LNCaP clone FGC (cell line): ENCODE measurements at regions not wholly inside any gene's neighbourhood (a gene's known extent, or its start where the extent isn't known, plus 50 kb on each side); places are given as distances from the start of the nearest gene placed in this dataset.
A peak's percentile ranks its signal among the peaks of the same experiment; 100 is the strongest.

Experiments
- DNase-seq: peaks from one replicate; pipeline ENCODE4 v3.0.0-alpha.2; 2011; ENCODE audit warnings: low read depth
- H3K4me3 ChIP-seq: 2 replicates; pipeline ENCODE4 v1.5.1; 2011; ENCODE audit warnings: mild to moderate bottlenecking, low read depth, low read length, control low read depth
- CTCF ChIP-seq: IDR thresholded peaks from 2 replicates; pipeline ENCODE4 v1.5.1; 2012; ENCODE audit warnings: mild to moderate bottlenecking; ENCODE audit not compliant: control insufficient read depth, insufficient read depth; ENCODE audit errors: extremely low read depth

- no peak for DNase-seq
- H3K4me3 ChIP-seq = no peak overlapping the region
- TF ChIP-seq CTCF = no peak
These were observed 710.6 kb upstream of the HS3ST1 start for GRCh38 chr4:12139296-12139695.

GRCh38 chr4:12138488-12138887 is 709.8 kb upstream of the HS3ST1 start:
- no peak overlapping the region for H3K4me3 ChIP-seq
- no peak for TF ChIP-seq CTCF
- no peak for DNase-seq

- DNase-seq = peak; percentile 19
- no peak for TF ChIP-seq CTCF
These were observed 708.9 kb upstream of the HS3ST1 start for GRCh38 chr4:12137575-12137974.

GRCh38 chr4:12126474-12126873 is 697.8 kb upstream of the HS3ST1 start:
- no peak overlapping the region for H3K4me3 ChIP-seq
- DNase-seq = no peak
- TF ChIP-seq CTCF = no peak

More at GRCh38 chr4:12137575-12137974, 708.9 kb upstream of the HS3ST1 start:
- no peak overlapping the region for H3K4me3 ChIP-seq

- TF ChIP-seq CTCF = no peak
These were observed 695.4 kb upstream of the HS3ST1 start for GRCh38 chr4:12124138-12124537.

GRCh38 chr4:12123707-12124106 is 695.0 kb upstream of the HS3ST1 start:
- no peak overlapping the region for H3K4me3 ChIP-seq
- no peak for TF ChIP-seq CTCF
- no peak for DNase-seq

More at GRCh38 chr4:12124138-12124537, 695.4 kb upstream of the HS3ST1 start:
- H3K4me3 ChIP-seq = no peak overlapping the region
- no peak for DNase-seq

- DNase-seq = no peak
- no peak overlapping the region for H3K4me3 ChIP-seq
- no peak for TF ChIP-seq CTCF
These were observed 693.6 kb upstream of the HS3ST1 start for GRCh38 chr4:12122316-12122715.
